GM12891 (cell line): ENCODE measurements at regions not wholly inside any gene's neighbourhood (a gene's known extent, or its start where the extent isn't known, plus 50 kb on each side); places are given as distances from the start of the nearest gene placed in this dataset.

ENCODE experiments used
- POLR2A ChIP-seq: IDR thresholded peaks from 2 replicates; pipeline ENCODE4 v1.6.1; 2011; ENCODE audit warnings: low read depth, low read length, control low read depth
- POU2F2 ChIP-seq: IDR thresholded peaks from 2 replicates; pipeline ENCODE4 v1.6.1; 2011; ENCODE audit warnings: low read depth, mild to moderate bottlenecking, control low read depth, low read length, moderate library complexity

DNA sequence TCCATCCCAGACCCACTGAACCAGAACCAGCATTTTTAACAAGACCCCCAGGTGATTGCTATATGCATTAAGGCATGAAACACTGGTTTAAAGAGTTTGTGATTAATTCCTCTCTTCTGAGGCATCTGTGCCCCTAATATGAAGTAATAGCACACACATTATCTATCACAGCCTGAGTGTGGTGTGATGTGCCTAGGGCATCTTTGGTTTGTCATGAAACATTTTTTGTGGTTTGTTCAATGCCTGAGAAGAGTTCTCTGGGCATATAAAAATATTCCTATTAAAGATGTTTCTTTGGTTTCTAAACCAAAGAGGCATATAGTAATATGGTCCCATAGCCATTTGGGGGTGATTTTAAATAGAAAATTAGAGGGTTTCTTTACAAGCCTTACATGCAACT, 221.7 kb upstream of the SPOPL start:
- no peak for TF ChIP-seq POLR2A
- TF ChIP-seq POU2F2 = no peak
